ENCODE measurements at regions not wholly inside any gene's neighbourhood (a gene's known extent, or its start where the extent isn't known, plus 50 kb on each side); places are given as distances from the start of the nearest gene placed in this dataset.

DNA sequence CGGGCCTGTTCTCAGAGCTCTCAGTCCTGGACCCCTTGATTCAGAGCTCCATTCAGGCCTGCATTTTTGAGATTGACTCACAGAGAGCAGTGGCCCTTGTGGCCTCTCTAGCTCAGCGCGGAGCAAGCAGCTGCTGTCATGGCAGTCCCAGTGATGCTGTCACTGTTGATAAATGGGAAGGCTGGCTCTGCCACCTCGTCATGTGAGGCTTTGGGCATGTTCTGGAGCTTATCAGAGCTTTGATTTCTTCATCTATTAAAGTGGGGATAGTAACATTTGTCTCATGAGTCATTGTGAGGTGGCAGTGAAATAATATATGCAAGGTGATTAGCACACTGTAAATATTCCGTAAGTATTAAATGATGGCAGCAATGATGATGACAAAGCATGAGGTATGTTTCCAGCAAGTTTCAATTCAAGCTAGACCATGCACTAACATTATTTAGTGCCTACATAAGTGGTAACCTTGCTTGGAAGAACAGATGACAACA lies 126.4 kb upstream of the CXCL14 start:
- no peak for TF ChIP-seq EZH2phosphoT487 (IDR thresholded peaks at IDR 0.05; ENCODE audit: unreplicated experiment)
- no peak for TF ChIP-seq ZNF331 (CRISPR knock-in tag; IDR thresholded peaks at IDR 0.05; ENCODE audit: low read depth)
- no peak for TF ChIP-seq ZNF114 (CRISPR knock-in tag; IDR thresholded peaks at IDR 0.05)
- TF ChIP-seq NANOG (IDR thresholded peaks at IDR 0.05; ENCODE audit: borderline replicate concordance): no peak
- TF ChIP-seq CTCF (conservative IDR thresholded peaks at IDR 0.05; ENCODE audit: low read depth in 2 of 2): no peak
- TF ChIP-seq STAT1 (IDR thresholded peaks at IDR 0.05; ENCODE audit: unreplicated experiment): no peak
- TF ChIP-seq, protein P1, sequence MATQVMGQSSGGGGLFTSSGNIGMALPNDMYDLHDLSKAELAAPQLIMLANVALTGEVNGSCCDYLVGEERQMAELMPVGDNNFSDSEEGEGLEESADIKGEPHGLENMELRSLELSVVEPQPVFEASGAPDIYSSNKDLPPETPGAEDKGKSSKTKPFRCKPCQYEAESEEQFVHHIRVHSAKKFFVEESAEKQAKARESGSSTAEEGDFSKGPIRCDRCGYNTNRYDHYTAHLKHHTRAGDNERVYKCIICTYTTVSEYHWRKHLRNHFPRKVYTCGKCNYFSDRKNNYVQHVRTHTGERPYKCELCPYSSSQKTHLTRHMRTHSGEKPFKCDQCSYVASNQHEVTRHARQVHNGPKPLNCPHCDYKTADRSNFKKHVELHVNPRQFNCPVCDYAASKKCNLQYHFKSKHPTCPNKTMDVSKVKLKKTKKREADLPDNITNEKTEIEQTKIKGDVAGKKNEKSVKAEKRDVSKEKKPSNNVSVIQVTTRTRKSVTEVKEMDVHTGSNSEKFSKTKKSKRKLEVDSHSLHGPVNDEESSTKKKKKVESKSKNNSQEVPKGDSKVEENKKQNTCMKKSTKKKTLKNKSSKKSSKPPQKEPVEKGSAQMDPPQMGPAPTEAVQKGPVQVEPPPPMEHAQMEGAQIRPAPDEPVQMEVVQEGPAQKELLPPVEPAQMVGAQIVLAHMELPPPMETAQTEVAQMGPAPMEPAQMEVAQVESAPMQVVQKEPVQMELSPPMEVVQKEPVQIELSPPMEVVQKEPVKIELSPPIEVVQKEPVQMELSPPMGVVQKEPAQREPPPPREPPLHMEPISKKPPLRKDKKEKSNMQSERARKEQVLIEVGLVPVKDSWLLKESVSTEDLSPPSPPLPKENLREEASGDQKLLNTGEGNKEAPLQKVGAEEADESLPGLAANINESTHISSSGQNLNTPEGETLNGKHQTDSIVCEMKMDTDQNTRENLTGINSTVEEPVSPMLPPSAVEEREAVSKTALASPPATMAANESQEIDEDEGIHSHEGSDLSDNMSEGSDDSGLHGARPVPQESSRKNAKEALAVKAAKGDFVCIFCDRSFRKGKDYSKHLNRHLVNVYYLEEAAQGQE (IDR thresholded peaks at IDR 0.05; ENCODE audit: unreplicated experiment): no peak
- Mint-ChIP-seq H3K9me3 (no peaks in the 10 kb centered on the region), H3K36me3 (ENCODE audit: low read depth) (no peaks in the 10 kb centered on the region), H3K27ac (no peak overlapping the region), H3K4me1 (peaks cover 10% of the 10 kb centered on the region), H3K27me3 (ENCODE audit: insufficient read depth, low read depth, poor library complexity) (peaks cover 4% of the 10 kb centered on the region), H3K4me3 (no peak overlapping the region)
- Histone ChIP-seq H3K36me3 (ENCODE audit: insufficient read depth) (no peaks in the 10 kb centered on the region), H3F3A (replicated peaks; ENCODE audit: low read depth) (no peaks in the 10 kb centered on the region), H3K79me2 (replicated peaks; ENCODE audit: insufficient read depth) (no peaks in the 10 kb centered on the region), H3K4me2 (no peak overlapping the region), H3K27ac (ENCODE audit: low read depth) (no peak overlapping the region), H2AFZ (no peak overlapping the region), H3K4me3 (no peak overlapping the region), H3K9me2 (ENCODE audit: insufficient read depth) (no peaks in the 10 kb centered on the region), H4K20me1 (replicated peaks; ENCODE audit: insufficient read depth) (no peaks in the 10 kb centered on the region), H3K4me1 (ENCODE audit: insufficient read depth) (no peaks in the 10 kb centered on the region), H3K27me3 (ENCODE audit: insufficient read depth) (no peaks in the 10 kb centered on the region)
- ATAC-seq (no peak), DNase-seq (ENCODE audit: low spot score) (no peak)

GRCh38 chr5:135704616-135705015 lies 125.8 kb upstream of the CXCL14 start:
- Mint-ChIP-seq H3K27me3 (ENCODE audit: insufficient read depth, low read depth, poor library complexity) (peaks cover 4% of the 10 kb centered on the region), H3K36me3 (ENCODE audit: low read depth) (no peaks in the 10 kb centered on the region), H3K27ac (no peak overlapping the region), H3K9me3 (no peaks in the 10 kb centered on the region), H3K4me3 (no peak overlapping the region), H3K4me1 (peaks cover 8% of the 10 kb centered on the region)
- H3K27me3 ChIP-seq (ENCODE audit: insufficient read depth): no peaks in the 10 kb centered on the region
- H3K27ac ChIP-seq (ENCODE audit: low read depth): no peak overlapping the region
- no peaks in the 10 kb centered on the region for H3F3A ChIP-seq (replicated peaks; ENCODE audit: low read depth)
- H4K20me1 ChIP-seq (replicated peaks; ENCODE audit: insufficient read depth): no peaks in the 10 kb centered on the region
- H3K4me2 ChIP-seq: no peak overlapping the region
- H2AFZ ChIP-seq: no peak overlapping the region
- ATAC-seq (no peak), DNase-seq (ENCODE audit: low spot score) (no peak)
- H3K79me2 ChIP-seq (replicated peaks; ENCODE audit: insufficient read depth): no peaks in the 10 kb centered on the region
- no peak overlapping the region for H3K4me3 ChIP-seq
- H3K4me1 ChIP-seq (ENCODE audit: insufficient read depth): no peaks in the 10 kb centered on the region
- H3K9me2 ChIP-seq (ENCODE audit: insufficient read depth): no peaks in the 10 kb centered on the region
- no peaks in the 10 kb centered on the region for H3K36me3 ChIP-seq (ENCODE audit: insufficient read depth)
- TF ChIP-seq ZNF462 (CRISPR knock-in tag; IDR thresholded peaks at IDR 0.05) (no peak), ZNF331 (CRISPR knock-in tag; IDR thresholded peaks at IDR 0.05; ENCODE audit: low read depth) (no peak), CTCF (conservative IDR thresholded peaks at IDR 0.05; ENCODE audit: low read depth in 2 of 2) (no peak)
